BE2C (cell line): ENCODE measurements at regions not wholly inside any gene's neighbourhood (a gene's known extent, or its start where the extent isn't known, plus 50 kb on each side); places are given as distances from the start of the nearest gene placed in this dataset.

ENCODE experiments used
- DNase-seq: peaks from one replicate; pipeline ENCODE4 v3.0.0-alpha.2; 2020
- H3K27me3 ChIP-seq: fragments of 250-450 bp; sonication (Bioruptor Pico); 2 replicates; pipeline ENCODE4 v1.5.1; 2020; ENCODE audit warnings: mild to moderate bottlenecking
- H3K36me3 ChIP-seq: fragments of 250-450 bp; sonication (Bioruptor Pico); 2 replicates; pipeline ENCODE4 v1.5.1; 2020; ENCODE audit warnings: mild to moderate bottlenecking
- H3K4me1 ChIP-seq: fragments of 250-450 bp; sonication (Bioruptor Pico); 2 replicates; pipeline ENCODE4 v1.5.1; 2020
- H3K4me3 ChIP-seq: 2 replicates; pipeline ENCODE4 v1.5.1; 2011; ENCODE audit warnings: low read depth, low read length
- H3K9me3 ChIP-seq: fragments of 250-450 bp; sonication (Bioruptor Pico); 2 replicates; pipeline ENCODE4 v1.5.1; 2020
- CTCF ChIP-seq: IDR thresholded peaks from 2 replicates; pipeline ENCODE4 v1.5.1; 2012; ENCODE audit warnings: mild to moderate bottlenecking, low read depth, low read length

GRCh38 chr7:113825832-113826231 is 93.0 kb downstream of the PPP1R3A start:
- Histone ChIP-seq H3K4me1 (no peaks in the 10 kb centered on the region), H3K36me3 (no peaks in the 10 kb centered on the region), H3K4me3 (no peak overlapping the region), H3K27me3 (no peaks in the 10 kb centered on the region), H3K9me3 (no peaks in the 10 kb centered on the region)
- DNase-seq = no peak
- TF ChIP-seq CTCF = no peak

- H3K27me3 ChIP-seq = no peaks in the 10 kb centered on the region
- DNase-seq = no peak
- no peak for TF ChIP-seq CTCF
- H3K36me3 ChIP-seq = no peaks in the 10 kb centered on the region
- H3K4me3 ChIP-seq = no peak overlapping the region
- no peaks in the 10 kb centered on the region for H3K4me1 ChIP-seq
- H3K9me3 ChIP-seq = no peaks in the 10 kb centered on the region
These were observed 94.5 kb downstream of the PPP1R3A start for GRCh38 chr7:113824117-113824823.

- Histone ChIP-seq H3K4me3 (no peak overlapping the region), H3K36me3 (no peaks in the 10 kb centered on the region), H3K27me3 (no peaks in the 10 kb centered on the region), H3K4me1 (no peaks in the 10 kb centered on the region), H3K9me3 (no peaks in the 10 kb centered on the region)
- no peak for TF ChIP-seq CTCF
- no peak for DNase-seq
These were observed 99.3 kb downstream of the PPP1R3A start for GRCh38 chr7:113819474-113819873.

- Histone ChIP-seq H3K36me3 (no peaks in the 10 kb centered on the region), H3K4me1 (no peaks in the 10 kb centered on the region), H3K27me3 (no peaks in the 10 kb centered on the region), H3K9me3 (no peaks in the 10 kb centered on the region), H3K4me3 (no peak overlapping the region)
- DNase-seq = no peak
- no peak for TF ChIP-seq CTCF
These were observed 102.2 kb downstream of the PPP1R3A start for GRCh38 chr7:113816639-113817038.

- Histone ChIP-seq H3K27me3 (no peaks in the 10 kb centered on the region), H3K9me3 (no peaks in the 10 kb centered on the region), H3K4me3 (no peak overlapping the region), H3K4me1 (no peaks in the 10 kb centered on the region), H3K36me3 (no peaks in the 10 kb centered on the region)
- no peak for DNase-seq
- no peak for TF ChIP-seq CTCF
These were observed 105.3 kb downstream of the PPP1R3A start for GRCh38 chr7:113813471-113813870.

GRCh38 chr7:113812591-113813255 is 106.1 kb downstream of the PPP1R3A start:
- no peaks in the 10 kb centered on the region for H3K36me3 ChIP-seq
- no peaks in the 10 kb centered on the region for H3K9me3 ChIP-seq
- no peaks in the 10 kb centered on the region for H3K4me1 ChIP-seq
- TF ChIP-seq CTCF = no peak
- DNase-seq = no peak
- no peaks in the 10 kb centered on the region for H3K27me3 ChIP-seq
- no peak overlapping the region for H3K4me3 ChIP-seq
